CD4-positive, alpha-beta T cell treated with Interleukin-1 beta for 1 hour (primary cell): ENCODE measurements at regions not wholly inside any gene's neighbourhood (a gene's known extent, or its start where the extent isn't known, plus 50 kb on each side); places are given as distances from the start of the nearest gene placed in this dataset.

Experiments
- DNase-seq, 2 donors: peaks; one replicate each; pipeline ENCODE4 v3.0.0-alpha.2; 2020 to 2022

DNA sequence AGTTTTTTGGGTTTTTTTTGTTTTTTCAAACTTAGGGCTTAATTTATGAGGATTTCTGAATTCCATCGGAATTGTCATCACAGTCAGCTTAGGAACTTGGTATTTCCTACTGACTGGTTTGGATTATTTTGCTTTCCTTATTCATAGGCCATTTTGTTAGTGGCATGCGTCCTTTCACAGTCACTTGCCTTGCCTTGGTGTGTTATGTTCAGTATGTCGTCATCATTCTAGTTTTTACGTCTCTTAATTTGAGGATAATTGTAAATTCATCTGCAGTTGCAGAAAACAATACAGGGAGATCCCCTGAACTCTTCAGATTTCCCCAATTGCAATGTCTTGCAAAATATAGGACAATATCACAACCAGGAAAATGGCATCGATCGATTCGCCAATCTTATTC, 485.3 kb downstream of the CBLN2 start:
- DNase-seq, result no peak

GRCh38 chr18:72056171-72056570, 488.0 kb downstream of the CBLN2 start:
- no peak for DNase-seq

GRCh38 chr18:72041313-72042032, 502.7 kb downstream of the CBLN2 start:
- no peak for DNase-seq

GRCh38 chr18:72013427-72013850, 530.7 kb downstream of the CBLN2 start:
- DNase-seq, result no peak

- no peak for DNase-seq
Observed at GRCh38 chr18:71998547-71999097, 545.5 kb downstream of the CBLN2 start.

DNA sequence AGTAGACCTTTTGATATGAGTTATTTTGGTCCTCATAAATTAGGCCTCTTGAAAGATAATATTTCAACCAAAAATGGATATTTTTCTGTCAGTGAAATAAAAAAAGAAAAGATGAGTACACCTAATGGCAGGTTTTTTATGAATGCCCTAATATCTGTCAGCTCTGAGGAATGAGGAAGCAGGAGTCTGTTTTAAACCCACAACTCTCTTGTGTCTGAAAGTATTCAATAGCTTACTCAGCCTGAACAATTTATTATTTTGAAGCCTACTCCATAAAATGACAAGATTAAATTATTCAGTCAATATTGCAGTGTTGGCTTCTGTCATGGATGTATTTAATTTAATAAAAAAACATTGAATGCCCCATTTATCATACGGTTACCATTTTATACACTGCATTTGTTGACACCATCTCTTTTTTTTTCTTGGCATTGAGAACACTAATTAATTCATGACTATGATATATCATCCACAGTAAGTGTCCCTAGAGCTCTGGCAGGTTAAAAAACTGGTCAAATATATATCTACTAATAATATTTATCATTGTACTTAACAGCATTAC, 548.2 kb downstream of the CBLN2 start:
- DNase-seq, result no peak

DNA sequence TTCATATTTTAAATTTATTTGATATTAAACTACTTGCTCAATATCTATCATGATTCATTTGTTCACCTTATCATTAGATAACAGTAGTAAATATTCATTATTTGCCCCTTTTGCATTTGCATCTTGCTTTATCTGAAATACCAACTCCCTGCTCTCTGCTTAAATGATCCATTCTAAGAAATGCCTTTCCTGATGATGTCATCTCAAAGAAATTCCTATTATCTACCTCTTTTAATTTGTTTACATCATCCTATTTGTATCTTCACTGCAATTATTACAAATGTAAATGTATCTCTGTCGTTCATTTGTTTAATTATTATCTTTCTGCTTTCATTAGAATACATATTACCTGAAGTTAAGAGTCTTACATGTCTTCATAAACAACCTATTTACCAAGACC, 549.9 kb downstream of the CBLN2 start:
- no peak for DNase-seq

- no peak for DNase-seq
Observed at GRCh38 chr18:71989616-71990015, 554.5 kb downstream of the CBLN2 start.

DNA sequence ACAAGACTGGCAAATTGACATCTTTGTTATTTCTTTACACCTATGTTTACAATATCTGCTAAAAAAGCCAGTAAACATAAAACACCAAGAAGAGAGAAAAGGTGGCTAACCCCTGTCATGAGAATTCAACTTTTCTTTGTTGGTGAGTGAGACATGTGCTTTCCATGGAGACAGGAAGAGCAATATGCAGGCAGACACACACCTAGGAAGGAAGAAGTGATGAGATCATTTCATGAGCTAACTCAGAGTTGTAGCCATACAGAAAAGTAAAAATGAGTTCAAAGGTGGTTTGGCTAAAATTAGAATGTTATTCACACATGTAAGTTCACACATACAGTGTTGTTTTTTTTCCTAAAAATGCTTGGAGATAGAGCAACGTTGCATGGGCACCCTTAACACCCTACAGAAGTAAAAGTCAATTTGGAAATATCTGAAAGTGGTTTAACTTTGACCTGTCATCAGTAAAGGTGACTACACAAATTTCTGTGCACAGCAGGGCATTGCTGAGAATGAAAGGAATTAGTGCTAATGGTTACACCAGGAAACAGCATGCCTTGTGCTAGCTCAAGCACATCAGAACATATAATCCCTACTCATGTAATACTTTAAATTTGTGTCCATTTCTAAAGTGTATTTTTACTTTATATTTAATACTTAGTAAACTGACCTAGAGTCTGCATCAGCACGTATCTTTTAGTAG, 557.6 kb downstream of the CBLN2 start:
- no peak for DNase-seq

DNA sequence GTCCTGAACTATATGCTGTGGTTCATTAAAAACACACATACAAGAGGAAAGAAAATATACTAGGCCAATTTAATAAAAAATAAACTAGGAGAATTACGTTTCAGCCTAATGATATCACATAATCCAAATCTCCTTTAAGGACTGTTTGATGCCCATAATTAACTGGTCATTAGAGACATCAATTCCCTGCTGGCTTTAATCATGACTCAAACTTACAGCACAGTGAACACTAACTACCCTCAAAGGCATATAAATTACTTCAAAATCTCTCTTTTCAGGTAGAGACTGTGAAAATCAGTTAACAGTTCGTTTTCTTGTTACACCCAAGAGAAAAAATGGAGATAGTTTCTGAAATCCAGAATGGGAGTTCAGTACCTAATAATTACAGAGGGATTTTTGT, 567.4 kb downstream of the CBLN2 start:
- DNase-seq, result no peak

GRCh38 chr18:71966791-71967190, 577.4 kb downstream of the CBLN2 start:
- no peak for DNase-seq

GRCh38 chr18:71958605-71959004, 585.5 kb downstream of the CBLN2 start:
- DNase-seq, result no peak

DNA sequence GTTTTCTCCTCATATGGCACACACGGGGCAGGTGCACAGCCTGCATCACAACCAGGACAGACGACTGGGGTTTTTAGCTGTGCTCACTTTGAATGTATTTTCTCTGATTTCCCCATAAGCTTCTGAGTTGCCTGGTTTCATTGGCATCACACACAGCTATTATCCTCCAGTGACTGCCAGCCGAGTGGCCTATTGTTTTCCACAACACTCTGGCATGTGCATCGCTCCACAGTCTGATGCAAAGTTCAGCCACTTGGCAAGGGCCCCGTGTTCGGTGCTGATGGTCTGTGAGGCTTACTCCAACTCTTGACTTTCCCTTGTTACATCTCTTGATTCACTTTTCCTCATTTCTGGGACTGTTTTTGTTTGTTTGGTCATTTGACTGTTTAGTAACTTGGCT, 593.1 kb downstream of the CBLN2 start:
- no peak for DNase-seq

GRCh38 chr18:71942433-71942832, 601.7 kb downstream of the CBLN2 start:
- DNase-seq, result no peak

DNA sequence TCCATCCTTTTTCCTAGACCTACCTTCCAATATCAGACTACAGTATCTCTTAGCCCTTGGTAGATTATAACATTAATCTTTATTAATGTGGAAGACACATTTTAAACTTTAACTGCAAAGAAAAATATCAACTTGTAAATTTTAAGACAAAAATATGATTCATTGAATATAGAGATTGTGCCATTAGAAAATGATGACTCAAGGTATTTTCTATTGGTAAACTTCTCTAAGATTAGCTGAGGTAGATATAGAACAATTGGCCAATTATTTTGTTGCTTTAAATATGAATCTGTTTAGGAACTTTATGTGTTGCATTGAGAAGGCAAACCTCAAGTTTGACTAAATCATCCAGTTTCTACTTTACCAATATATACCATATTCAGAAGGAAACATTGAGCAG, 604.7 kb downstream of the CBLN2 start:
- no peak for DNase-seq

- no peak for DNase-seq
Observed at GRCh38 chr18:71936744-71937143, 607.4 kb downstream of the CBLN2 start.

DNA sequence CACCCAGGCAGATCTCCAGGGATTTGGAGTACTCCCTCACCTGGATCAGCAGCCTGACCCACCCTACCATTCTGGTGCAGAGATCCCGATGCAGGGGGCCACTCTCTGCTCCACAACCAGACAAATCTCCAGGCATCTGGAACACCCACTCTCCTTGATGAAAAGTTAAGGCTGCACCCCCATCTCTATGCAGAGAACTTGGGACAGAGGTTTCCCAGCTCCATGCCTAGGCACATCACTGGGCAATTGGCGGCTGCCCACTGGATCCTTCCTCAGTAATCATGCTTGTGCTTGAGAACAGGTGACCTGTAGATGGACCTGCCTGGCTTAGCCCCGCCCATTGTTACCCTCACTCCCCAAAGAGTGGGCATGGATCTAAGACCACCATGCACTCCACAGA, 624.9 kb downstream of the CBLN2 start:
- DNase-seq, result no peak

GRCh38 chr18:71913641-71914040, 630.5 kb downstream of the CBLN2 start:
- DNase-seq, result no peak

- DNase-seq, result no peak
Observed at GRCh38 chr18:71902482-71902881, 641.7 kb downstream of the CBLN2 start.

- DNase-seq, result no peak
Observed at GRCh38 chr18:71899707-71900472, 644.3 kb downstream of the CBLN2 start.

GRCh38 chr18:71899183-71899582, 645.0 kb downstream of the CBLN2 start:
- no peak for DNase-seq

- no peak for DNase-seq
Observed at GRCh38 chr18:71887509-71887908, 656.6 kb downstream of the CBLN2 start.

DNA sequence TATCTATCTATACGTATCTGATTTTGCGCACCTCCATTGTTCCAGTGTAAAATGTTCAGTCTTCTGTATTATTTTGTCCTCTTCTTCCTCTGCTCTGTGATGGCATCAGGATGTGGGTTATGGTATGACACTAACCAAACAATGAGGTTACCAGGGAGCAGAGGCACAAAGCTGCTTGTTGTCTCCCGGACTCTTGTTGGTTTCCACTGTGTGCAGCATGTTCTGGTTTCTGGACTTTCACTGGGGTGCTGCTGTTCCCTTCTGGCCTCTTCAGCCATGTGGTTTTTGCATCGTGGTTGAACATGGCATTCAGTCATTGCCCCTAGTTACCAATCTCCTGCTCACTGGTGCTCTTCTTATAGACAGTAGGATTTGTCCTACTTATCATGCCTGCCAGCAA, 665.9 kb downstream of the CBLN2 start:
- no peak for DNase-seq
